Skin epidermis (tissue), 12 donors: ENCODE measurements at regions not wholly inside any gene's neighbourhood (a gene's known extent, or its start where the extent isn't known, plus 50 kb on each side); places are given as distances from the start of the nearest gene placed in this dataset.

ENCODE experiments used
- H3K27ac ChIP-seq, 21 experiments: fragments of 200-600 bp; sonication (generic) in 11 of 21; one replicate each; pipeline ENCODE4 v1.5.0; 2020; ENCODE audit warnings: mild to moderate bottlenecking in 3 of 21, inconsistent platforms in 2 of 21, moderate library complexity in 2 of 21
- H3K4me3 ChIP-seq, 7 experiments: fragments of 200-600 bp; sonication (generic) in 2 of 7; one replicate each; pipeline ENCODE4 v1.5.0; 2020; ENCODE audit warnings: inconsistent platforms in 2 of 7, mild to moderate bottlenecking in 2 of 7, moderate library complexity in 1 of 7

DNA sequence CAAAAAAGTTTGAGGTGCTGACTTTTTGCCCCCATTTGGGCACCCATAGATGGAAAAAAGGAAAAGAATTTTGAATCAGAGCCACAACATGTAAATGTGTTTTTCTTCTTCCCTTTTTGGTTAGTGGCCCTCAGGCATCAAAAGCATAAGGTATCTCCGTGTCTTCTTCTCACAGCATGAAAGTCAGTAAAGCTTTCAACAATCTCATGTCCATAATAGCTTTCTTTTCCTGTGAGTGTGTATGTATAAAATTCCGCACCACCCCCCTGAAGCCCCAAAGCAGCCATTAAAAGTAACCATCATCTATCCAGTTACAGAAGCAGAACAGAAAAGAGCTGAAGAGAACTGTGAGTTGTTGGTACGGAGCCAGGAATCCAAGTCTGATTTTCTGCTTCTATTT is 1539.7 kb upstream of the ACVR2A start:
- Histone ChIP-seq H3K4me3 (no peak overlapping the region), H3K27ac (no peak overlapping the region)

DNA sequence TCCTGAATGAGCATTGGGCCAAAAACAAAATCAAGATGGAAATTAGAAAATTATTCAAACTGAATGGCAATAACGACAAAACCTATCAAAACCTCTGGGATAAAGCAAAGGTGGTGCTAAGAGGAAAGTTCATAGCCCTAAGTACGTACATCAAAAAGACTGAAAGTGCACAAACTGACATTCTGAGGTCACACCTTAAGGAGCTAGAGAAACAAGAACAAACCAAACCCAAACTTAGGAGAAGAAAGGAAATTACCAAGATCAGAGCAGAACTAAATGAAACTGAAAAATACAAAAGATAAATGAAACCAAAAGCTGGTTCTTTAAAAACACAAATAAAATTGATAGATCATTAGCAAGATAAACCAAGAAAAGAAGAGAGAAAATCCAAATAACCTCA is 1543.5 kb upstream of the ACVR2A start:
- Histone ChIP-seq H3K27ac (no peak overlapping the region), H3K4me3 (no peak overlapping the region)

DNA sequence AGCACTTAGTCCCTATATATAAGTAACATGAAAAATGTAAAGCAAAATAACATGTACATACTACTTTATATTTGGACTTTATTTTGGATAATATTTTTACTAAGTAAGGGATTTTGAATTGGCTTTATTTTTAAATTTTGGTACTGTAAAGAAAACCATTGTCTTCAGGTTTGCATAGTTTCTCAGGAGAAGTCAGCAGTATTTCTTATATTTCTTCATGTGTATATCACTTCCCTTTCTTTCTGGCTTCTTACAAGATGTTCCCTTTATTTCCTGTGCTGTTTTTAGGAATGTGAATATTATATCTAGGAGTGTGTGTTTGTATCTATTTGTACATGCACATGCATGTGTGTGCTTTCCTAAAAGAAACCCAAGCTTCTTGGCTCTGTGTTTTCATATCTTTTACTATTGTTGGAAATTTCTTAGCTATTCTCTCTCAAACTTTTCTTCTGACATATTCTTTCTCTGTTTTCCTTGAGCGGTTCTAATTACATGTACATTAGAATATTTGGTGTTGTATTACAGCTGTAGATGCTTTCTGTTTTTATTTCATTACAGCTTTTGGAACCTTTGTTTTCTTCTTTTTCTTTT is 1549.7 kb upstream of the ACVR2A start:
- H3K27ac ChIP-seq = no peak overlapping the region
- H3K4me3 ChIP-seq = no peak overlapping the region

DNA sequence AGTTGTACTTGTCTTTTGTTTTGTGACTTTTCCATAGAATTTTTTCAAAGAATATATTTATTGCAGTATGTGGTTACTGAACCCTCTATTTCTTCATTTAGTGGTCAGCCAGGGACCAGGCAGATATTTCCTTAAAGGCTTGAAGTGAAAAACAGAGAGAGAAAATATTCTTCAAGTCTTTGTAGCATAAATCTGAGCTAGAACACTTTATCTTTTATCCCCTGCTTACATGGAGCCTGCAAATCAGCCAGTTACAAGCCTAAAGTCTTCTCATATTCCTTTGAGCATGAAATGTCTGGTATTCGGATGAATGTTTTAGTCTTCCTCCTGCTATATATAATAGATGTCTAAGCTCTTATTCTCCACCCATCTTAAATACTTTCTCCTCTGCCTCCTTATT is 1557.5 kb upstream of the ACVR2A start:
- Histone ChIP-seq H3K27ac (no peak overlapping the region), H3K4me3 (no peak overlapping the region)

DNA sequence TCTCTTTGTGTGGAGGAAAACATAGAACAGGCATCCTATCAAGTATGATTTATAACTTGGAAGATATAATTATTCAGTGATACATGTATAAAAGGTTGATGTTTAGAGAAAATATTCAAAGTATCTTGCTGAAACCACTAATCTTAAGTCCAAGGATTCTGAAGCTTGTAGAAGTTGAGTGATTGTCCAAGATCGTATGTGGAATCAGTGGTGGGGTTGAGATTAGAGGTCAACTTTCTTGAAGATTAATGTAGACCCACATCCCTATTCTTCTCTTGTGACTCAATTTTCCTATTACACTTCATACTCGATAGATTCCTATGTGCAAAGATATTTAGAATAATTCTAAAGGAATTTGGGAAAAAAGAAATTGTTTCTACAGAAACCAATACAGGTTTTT is 1565.9 kb upstream of the ACVR2A start:
- Histone ChIP-seq H3K27ac (no peak overlapping the region), H3K4me3 (no peak overlapping the region)

DNA sequence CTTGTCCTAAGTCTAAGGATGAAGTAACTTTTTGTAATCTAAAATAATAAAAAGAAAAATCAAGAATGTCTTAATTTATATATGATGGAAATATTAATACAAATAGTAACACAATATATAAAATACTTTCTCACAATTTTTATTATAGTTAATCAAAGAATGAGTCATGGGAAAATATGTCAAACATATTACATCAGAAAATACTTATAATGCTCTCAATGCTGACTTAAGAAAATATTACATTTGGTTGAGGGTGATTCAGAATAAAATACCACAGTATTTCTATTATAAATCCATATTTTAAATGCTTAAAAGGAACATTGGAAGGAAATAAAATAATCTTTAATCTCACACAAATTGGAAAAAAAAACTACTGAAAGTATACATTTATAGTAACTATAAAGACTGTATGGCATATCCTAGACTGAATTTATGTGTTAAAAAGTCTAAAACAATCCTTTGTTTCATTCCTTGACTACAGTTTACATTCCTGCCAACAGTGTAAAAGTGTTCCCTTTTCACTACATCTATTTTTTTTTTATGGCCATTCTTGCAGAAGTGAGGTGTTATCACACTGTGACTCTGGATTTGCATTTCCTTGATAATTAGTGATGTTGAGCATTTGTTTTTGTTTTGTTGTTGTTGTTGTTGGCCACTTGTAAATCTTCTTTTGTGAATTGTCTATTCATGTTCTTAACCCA is 1573.5 kb upstream of the ACVR2A start:
- Histone ChIP-seq H3K4me3 (no peak overlapping the region), H3K27ac (no peak overlapping the region)

DNA sequence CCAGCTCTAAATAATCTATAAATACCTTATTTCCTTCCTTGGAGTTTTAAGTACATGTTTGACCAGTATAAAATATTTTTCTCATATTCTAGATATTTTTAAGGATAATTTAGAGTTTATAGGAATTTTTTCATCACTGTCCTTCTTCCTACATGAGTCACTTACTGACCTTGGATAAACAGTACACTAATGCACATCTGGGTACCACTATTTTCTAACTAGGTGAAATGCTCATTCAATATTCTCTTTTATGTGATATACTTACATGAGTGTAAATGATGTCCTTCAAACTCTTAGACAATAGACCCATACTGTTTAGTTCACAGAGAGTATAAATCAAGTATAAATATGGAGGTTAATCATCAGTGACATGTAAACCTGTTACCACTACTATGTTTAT is 1574.2 kb upstream of the ACVR2A start:
- H3K27ac ChIP-seq = no peak overlapping the region
- H3K4me3 ChIP-seq = no peak overlapping the region

DNA sequence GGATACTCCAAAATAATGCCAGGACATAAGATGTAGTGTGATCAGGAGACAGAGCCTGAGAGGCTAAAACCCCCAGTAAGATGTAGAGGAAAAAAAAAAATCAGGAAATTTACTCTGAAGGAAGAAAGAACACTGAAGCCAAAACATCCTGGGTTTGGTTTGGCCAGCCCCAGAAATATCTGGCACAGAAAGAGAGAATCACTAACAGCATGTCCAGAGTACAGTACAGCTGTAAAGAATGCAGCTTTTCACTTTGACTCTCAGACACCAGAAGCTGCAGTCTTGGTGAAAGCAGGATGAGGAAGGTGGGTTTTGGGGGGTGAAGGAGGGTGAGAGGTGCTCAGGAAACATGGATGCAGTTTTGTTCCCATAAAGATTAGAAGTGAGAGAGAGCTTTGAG is 1577.7 kb upstream of the ACVR2A start:
- Histone ChIP-seq H3K27ac (no peak overlapping the region), H3K4me3 (no peak overlapping the region)

DNA sequence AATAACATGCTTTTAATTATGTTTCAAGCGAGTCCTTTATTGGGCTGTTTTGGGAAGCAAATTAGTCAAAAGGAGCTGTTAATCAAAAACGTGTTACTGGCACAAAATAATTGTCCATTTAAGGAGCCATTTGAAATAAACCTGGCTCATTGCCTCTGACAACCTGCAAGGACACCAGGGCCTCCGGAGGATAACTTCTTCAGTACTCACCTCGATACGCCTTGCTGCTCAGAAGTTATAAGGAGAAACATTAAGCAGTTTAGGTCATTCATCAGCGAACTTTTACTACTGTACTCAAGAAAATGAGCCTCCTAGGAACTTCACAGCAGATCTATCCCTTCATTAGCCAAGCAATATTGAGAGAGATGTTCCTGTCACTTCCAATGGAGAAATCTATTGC is 1579.2 kb upstream of the ACVR2A start:
- Histone ChIP-seq H3K27ac (no peak overlapping the region), H3K4me3 (no peak overlapping the region)

DNA sequence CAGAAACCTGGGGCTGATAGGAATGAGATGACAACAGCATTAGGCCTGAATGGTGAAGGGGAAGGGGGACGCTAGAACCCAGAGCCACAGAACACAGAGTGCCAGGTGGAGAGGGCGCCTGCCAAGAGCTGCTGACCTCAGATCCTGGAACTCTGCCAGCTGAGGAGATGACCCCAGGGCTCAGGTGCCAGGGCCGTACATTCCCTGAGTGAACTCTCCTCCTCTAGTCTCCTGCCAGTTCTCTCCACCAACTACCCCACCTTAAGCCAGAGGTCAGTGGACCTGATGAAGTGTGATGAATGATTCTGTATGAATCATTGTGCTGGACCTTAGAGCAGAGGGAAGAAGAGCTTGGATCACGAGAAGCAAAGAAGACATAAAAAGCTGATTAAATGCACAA is 1582.2 kb upstream of the ACVR2A start:
- Histone ChIP-seq H3K27ac (no peak overlapping the region), H3K4me3 (no peak overlapping the region)

DNA sequence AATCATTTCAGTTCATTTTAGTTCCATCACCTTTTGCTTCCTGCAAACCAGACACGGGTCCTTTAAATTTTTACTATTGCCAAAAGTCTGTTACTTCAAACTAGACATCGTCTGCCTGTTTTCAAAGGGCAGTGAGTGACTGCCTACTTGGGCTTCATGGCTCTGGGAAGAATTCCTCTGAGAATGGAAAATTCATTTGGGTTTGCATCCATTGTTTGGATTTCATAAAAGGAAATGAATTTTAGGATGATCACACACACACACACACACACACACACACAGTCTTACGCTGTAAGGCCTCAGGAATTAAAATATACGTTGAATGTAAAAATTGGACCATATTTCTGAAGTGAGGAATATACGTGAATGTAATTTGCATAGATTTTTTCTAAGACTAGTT is 1584.3 kb upstream of the ACVR2A start:
- Histone ChIP-seq H3K4me3 (no peak overlapping the region), H3K27ac (no peak overlapping the region)

DNA sequence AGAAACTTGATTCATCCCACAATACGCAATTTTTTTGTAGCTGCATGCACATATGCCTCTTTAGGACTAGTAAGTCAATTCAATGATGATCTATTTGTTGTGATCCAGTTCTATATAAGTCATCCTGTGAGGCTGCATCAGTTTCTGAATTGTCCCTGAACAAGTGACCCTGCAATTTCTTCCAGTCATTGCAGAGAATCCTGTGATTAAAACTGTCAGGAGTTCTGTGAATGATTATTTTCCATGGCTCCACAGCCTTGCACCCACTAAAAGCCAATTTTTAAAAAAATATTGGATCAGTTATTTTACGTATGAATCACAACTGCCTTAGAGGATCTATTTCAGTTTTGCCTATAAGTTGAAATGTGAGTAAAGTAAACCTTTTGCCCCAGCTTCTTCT is 1585.0 kb upstream of the ACVR2A start:
- no peak overlapping the region for H3K27ac ChIP-seq
- no peak overlapping the region for H3K4me3 ChIP-seq

DNA sequence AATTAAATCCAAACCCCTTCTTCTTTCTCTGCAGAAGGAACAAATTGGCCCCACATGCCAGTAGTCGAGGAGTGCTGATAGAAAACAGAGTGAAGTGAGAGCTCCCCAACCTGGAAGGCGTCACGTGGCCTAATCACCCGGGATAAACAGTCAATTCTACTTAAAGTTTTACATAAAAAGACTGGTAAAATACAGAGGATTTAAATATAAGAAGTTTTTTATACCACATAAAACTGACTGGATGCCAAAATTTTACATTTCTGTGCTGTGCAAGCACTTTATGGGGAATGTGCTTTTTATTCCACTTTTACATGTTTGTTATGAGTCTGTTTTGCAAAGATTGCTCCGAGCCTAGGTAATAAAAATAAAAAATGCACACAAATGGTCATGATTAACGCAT is 1586.8 kb upstream of the ACVR2A start:
- no peak overlapping the region for H3K4me3 ChIP-seq
- H3K27ac ChIP-seq = no peak overlapping the region

DNA sequence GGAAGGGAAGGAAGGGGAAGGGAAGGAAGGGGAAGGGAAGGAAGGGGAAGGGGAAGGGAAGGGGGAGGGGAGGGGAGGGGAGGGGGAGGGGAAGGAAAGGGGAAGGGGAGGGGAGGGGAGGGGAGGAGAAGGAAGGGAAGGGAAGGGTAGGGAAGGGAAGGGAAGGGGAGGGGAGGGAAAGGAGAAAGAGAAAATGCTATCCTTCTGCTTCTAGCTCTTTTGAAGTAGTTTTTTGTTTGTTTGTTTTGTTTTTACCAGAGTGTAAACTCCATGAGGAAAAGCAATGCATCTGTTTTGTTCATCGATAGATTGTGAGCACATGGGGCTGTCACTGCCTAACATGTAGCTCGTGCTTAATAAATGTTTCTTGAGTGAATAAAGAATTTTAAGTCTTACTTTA is 1592.7 kb upstream of the ACVR2A start:
- H3K4me3 ChIP-seq = no peak overlapping the region
- H3K27ac ChIP-seq = no peak overlapping the region

DNA sequence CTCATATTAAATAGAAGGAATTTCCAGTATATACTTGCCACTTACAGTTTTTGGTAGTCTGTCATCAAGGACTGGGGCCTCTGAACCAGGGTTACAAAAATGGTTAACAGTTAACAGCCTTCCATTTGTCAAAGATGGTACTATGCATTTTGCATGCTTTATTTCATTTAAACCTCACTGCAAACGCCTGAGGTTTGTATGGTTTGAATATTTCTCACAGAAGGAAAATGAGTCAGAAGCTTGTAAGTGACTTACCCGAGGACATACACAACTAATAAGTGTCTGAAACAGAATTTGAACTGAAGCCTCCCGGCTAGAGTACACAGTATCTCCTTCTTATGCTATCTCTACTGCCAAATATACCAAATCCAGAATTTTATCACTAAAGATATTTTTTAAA is 1593.5 kb upstream of the ACVR2A start:
- Histone ChIP-seq H3K27ac (no peak overlapping the region), H3K4me3 (no peak overlapping the region)

DNA sequence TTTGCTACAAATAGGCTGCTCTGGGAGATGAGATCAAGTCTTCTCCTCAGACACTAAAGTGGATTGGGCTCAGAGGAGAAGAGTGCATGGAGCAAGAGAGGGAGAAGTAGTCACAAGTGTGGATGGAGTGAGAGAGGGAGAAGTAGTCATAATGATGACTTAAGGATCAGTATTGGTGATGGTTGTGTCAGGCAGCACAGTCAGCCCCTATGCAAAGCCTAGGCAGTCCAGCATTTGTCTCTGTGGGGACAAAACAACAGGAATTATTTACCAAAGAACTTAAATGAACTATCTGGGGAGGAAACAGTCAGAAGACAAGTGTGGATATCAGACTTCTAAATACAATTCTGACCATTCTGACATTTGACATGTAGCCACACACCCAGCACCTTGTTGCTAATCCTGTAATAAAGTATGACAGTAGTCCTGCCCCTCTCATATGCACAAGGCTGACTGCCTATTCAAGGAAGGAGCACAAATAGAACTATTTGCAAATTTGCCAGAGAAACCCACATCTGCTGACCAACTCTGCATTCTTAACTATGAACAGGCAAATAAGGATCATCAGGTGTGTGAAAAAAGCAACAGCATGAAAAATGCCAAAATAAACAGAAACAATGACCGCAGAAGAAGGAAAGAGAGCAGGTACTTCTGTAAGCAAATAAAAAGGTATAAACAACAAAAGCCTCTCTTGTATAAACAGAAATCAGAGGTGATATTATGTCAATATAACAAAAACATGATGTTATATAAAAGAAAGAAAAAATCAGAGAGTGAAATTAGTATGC is 1597.9 kb upstream of the ACVR2A start:
- Histone ChIP-seq H3K4me3 (no peak overlapping the region), H3K27ac (no peak overlapping the region)

DNA sequence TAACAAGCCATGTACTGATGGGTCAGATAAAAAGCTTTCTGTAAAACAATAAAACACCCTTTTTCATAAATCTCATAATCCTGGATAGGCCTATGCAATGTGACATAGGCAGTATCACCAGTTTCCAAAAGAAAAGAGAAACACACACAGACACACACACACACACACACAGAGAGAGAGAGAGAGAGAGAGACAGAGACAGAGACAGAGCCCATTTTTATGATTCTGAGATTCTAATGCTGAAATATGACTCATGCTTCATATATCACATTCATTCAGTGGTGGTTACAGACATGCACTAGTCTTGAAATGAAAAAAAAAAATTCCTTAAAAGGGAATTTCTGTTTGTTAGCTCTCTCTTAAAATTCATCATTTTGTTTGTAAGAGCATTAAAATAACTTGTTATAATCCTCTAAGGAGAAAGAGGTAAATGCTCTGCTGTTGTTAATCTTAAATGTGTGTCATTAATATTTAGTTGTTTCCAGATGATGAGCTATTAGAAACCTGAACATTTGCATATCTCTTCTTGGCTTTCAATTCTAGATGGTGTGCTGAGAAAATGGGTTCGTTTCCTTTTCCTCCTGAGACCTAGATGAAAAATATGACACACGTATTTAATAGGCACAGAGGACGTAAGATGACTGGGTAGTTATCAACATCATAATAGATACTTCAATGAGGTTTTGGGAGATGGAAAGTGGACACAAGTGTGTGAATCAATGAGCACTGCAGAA is 1598.7 kb upstream of the ACVR2A start:
- no peak overlapping the region for H3K27ac ChIP-seq
- no peak overlapping the region for H3K4me3 ChIP-seq

DNA sequence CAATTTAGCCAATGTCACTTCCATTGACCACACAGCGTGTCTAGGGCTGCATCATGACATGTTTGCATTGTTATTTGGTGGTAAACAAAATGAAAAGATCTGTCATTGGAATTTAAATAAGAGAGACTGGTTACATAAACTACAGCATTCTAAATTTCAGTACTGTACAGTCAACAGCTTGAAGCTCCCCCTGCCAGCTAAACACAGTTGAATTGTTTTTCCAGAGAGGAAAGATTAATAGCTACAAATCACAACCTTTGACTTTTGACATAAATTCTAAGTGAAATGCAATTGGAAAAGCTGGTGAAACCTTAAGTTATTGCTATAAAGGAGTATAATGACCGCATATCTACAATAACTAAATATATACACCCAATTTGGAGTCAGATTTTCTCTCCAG is 1600.0 kb upstream of the ACVR2A start:
- Histone ChIP-seq H3K4me3 (no peak overlapping the region), H3K27ac (no peak overlapping the region)

DNA sequence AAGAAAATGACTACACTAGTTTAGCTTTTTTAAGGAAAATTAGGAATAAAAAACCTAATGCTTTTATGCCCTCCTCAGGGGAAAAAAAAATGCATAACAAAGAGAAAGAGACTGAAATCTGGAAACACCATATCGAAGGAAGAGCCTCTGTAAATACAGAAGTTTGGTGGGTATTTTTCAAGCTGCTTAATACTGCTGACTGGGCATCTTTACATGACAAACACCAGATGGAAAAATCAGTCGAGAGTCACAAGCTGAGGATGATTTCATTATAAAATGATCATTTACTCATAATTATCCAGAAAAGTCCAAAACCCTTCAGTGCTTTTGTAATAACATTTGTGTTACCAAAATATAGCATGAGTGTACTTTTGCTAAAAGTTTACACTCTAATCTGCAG is 1600.7 kb upstream of the ACVR2A start:
- no peak overlapping the region for H3K4me3 ChIP-seq
- peak overlapping the region in 1 of 21 experiments; percentile 37 for H3K27ac ChIP-seq

DNA sequence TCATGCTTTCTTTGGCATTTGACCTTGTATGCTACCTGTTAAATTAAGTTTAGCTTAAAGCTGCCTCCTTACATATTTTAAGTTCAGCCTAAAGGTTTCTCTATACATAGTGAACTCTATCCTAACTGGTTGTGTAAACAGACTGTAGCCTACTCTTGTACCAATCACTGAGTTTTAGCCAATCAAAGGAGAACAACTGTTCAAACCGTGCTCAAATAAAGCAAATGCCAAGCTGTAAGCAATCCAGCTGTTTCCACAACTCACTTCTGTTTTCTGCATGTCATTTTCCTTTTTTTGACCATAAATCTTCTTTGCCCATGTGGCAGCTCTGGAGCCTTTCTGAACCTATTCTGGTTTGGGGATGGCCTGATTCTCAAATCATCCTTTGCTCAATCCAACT is 1603.8 kb upstream of the ACVR2A start:
- Histone ChIP-seq H3K4me3 (no peak overlapping the region), H3K27ac (peak overlapping the region in 1 of 21 experiments; percentile 35)

DNA sequence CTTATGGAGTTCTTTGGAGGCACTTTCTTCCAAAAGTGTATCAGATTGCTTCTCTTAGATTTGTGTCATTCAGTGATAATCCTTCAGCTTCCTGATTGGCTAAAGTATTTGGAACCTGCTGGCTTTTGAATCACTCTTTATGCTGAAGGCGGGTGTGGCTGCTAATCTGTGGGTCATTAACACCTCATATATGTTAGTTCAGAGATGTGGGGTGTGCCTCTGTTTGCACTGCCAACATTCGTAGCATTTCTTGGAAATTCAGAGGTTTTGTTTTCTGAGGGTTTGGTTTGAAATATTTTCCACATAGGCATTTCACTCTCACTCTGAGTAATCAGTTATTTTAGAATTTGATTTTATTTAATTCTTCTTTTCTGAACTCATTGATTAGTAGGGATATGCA is 1604.4 kb upstream of the ACVR2A start:
- Histone ChIP-seq H3K27ac (peak overlapping the region in 2 of 21 experiments; percentile 18 to 27), H3K4me3 (no peak overlapping the region)
